ENCODE measurements at regions not wholly inside any gene's neighbourhood (a gene's known extent, or its start where the extent isn't known, plus 50 kb on each side); places are given as distances from the start of the nearest gene placed in this dataset.

- Mint-ChIP-seq H3K4me1 (no peaks in the 10 kb centered on the region), H3K36me3 (ENCODE audit: insufficient read depth) (no peaks in the 10 kb centered on the region), H3K4me3 (no peak overlapping the region), H3K27me3 (no peaks in the 10 kb centered on the region), H3K27ac (ENCODE audit: low read depth) (no peak overlapping the region), H3K9me3 (peaks cover 15% of the 10 kb centered on the region)
- no peak for ATAC-seq (replicated peaks; ENCODE audit: extremely low read depth, poor library complexity, severe bottlenecking)
- DNase-seq (ENCODE audit: low spot score in 2 of 2) = no peak
Observed at GRCh38 chr5:29897916-29898315, 1295.6 kb upstream of the CDH6 start.

- Mint-ChIP-seq H3K9me3 (peaks cover 15% of the 10 kb centered on the region), H3K27ac (ENCODE audit: low read depth) (no peak overlapping the region), H3K4me3 (no peak overlapping the region), H3K4me1 (no peaks in the 10 kb centered on the region), H3K36me3 (ENCODE audit: insufficient read depth) (no peaks in the 10 kb centered on the region), H3K27me3 (no peaks in the 10 kb centered on the region)
- no peak for ATAC-seq (replicated peaks; ENCODE audit: extremely low read depth, poor library complexity, severe bottlenecking)
- no peak for DNase-seq (ENCODE audit: low spot score in 2 of 2)
Observed at GRCh38 chr5:29896646-29897045, 1296.8 kb upstream of the CDH6 start.

GRCh38 chr5:29894668-29895067, 1298.8 kb upstream of the CDH6 start:
- no peak overlapping the region for H3K4me3 Mint-ChIP-seq
- no peak overlapping the region for H3K27ac Mint-ChIP-seq (ENCODE audit: low read depth)
- no peak for DNase-seq (ENCODE audit: low spot score in 2 of 2)
- no peaks in the 10 kb centered on the region for H3K36me3 Mint-ChIP-seq (ENCODE audit: insufficient read depth)
- no peaks in the 10 kb centered on the region for H3K4me1 Mint-ChIP-seq
- no peak for ATAC-seq (replicated peaks; ENCODE audit: extremely low read depth, poor library complexity, severe bottlenecking)
- H3K27me3 Mint-ChIP-seq = no peaks in the 10 kb centered on the region
- peaks cover 21% of the 10 kb centered on the region for H3K9me3 Mint-ChIP-seq

GRCh38 chr5:29889051-29889450, 1304.4 kb upstream of the CDH6 start:
- DNase-seq (ENCODE audit: low spot score in 2 of 2) (no peak), ATAC-seq (replicated peaks; ENCODE audit: extremely low read depth, poor library complexity, severe bottlenecking) (no peak)
- Mint-ChIP-seq H3K27me3 (no peaks in the 10 kb centered on the region), H3K27ac (ENCODE audit: low read depth) (no peak overlapping the region), H3K4me1 (no peaks in the 10 kb centered on the region), H3K4me3 (no peak overlapping the region), H3K36me3 (ENCODE audit: insufficient read depth) (no peaks in the 10 kb centered on the region), H3K9me3 (peaks cover 20% of the 10 kb centered on the region)

- Mint-ChIP-seq H3K36me3 (ENCODE audit: insufficient read depth) (no peaks in the 10 kb centered on the region), H3K4me1 (no peaks in the 10 kb centered on the region), H3K9me3 (peaks cover 21% of the 10 kb centered on the region), H3K27ac (ENCODE audit: low read depth) (no peak overlapping the region), H3K27me3 (no peaks in the 10 kb centered on the region), H3K4me3 (no peak overlapping the region)
- no peak for DNase-seq (ENCODE audit: low spot score in 2 of 2)
- ATAC-seq (replicated peaks; ENCODE audit: extremely low read depth, poor library complexity, severe bottlenecking) = no peak
Observed at GRCh38 chr5:29885595-29885994, 1307.9 kb upstream of the CDH6 start.

GRCh38 chr5:29882036-29882435, 1311.5 kb upstream of the CDH6 start:
- Mint-ChIP-seq H3K36me3 (ENCODE audit: insufficient read depth) (no peaks in the 10 kb centered on the region), H3K27me3 (no peaks in the 10 kb centered on the region), H3K4me3 (no peak overlapping the region), H3K9me3 (peaks cover 18% of the 10 kb centered on the region), H3K4me1 (no peaks in the 10 kb centered on the region), H3K27ac (ENCODE audit: low read depth) (no peak overlapping the region)
- no peak for DNase-seq (ENCODE audit: low spot score in 2 of 2)
- ATAC-seq (replicated peaks; ENCODE audit: extremely low read depth, poor library complexity, severe bottlenecking) = no peak

GRCh38 chr5:29879401-29879800, 1314.1 kb upstream of the CDH6 start:
- no peak overlapping the region for H3K27ac Mint-ChIP-seq (ENCODE audit: low read depth)
- ATAC-seq (replicated peaks; ENCODE audit: extremely low read depth, poor library complexity, severe bottlenecking) = no peak

GRCh38 chr5:29878599-29878998, 1314.9 kb upstream of the CDH6 start:
- no peak for ATAC-seq (replicated peaks; ENCODE audit: extremely low read depth, poor library complexity, severe bottlenecking)

More at GRCh38 chr5:29879401-29879800, 1314.1 kb upstream of the CDH6 start:
- H3K9me3 Mint-ChIP-seq = peaks cover 22% of the 10 kb centered on the region
- no peak for DNase-seq (ENCODE audit: low spot score in 2 of 2)
- H3K36me3 Mint-ChIP-seq (ENCODE audit: insufficient read depth) = no peaks in the 10 kb centered on the region
- H3K27me3 Mint-ChIP-seq = no peaks in the 10 kb centered on the region
- H3K4me1 Mint-ChIP-seq = no peaks in the 10 kb centered on the region
- no peak overlapping the region for H3K4me3 Mint-ChIP-seq

GRCh38 chr5:29867155-29867554, 1326.3 kb upstream of the CDH6 start:
- Mint-ChIP-seq H3K27me3 (no peaks in the 10 kb centered on the region), H3K4me3 (no peak overlapping the region), H3K27ac (ENCODE audit: low read depth) (no peak overlapping the region), H3K9me3 (peaks cover 22% of the 10 kb centered on the region), H3K4me1 (no peaks in the 10 kb centered on the region), H3K36me3 (ENCODE audit: insufficient read depth) (no peaks in the 10 kb centered on the region)
- no peak for DNase-seq (ENCODE audit: low spot score in 2 of 2)
- ATAC-seq (replicated peaks; ENCODE audit: extremely low read depth, poor library complexity, severe bottlenecking) = no peak

More at GRCh38 chr5:29878599-29878998, 1314.9 kb upstream of the CDH6 start:
- DNase-seq (ENCODE audit: low spot score in 2 of 2) = no peak
- H3K4me1 Mint-ChIP-seq = no peaks in the 10 kb centered on the region
- no peak overlapping the region for H3K27ac Mint-ChIP-seq (ENCODE audit: low read depth)
- H3K9me3 Mint-ChIP-seq = peaks cover 22% of the 10 kb centered on the region
- no peaks in the 10 kb centered on the region for H3K36me3 Mint-ChIP-seq (ENCODE audit: insufficient read depth)
- no peaks in the 10 kb centered on the region for H3K27me3 Mint-ChIP-seq
- no peak overlapping the region for H3K4me3 Mint-ChIP-seq

GRCh38 chr5:29853711-29854220, 1339.7 kb upstream of the CDH6 start:
- no peaks in the 10 kb centered on the region for H3K36me3 Mint-ChIP-seq (ENCODE audit: insufficient read depth)
- peaks cover 17% of the 10 kb centered on the region for H3K9me3 Mint-ChIP-seq
- ATAC-seq (replicated peaks; ENCODE audit: extremely low read depth, poor library complexity, severe bottlenecking) (no peak), DNase-seq (ENCODE audit: low spot score in 2 of 2) (no peak)
- H3K27me3 Mint-ChIP-seq = no peaks in the 10 kb centered on the region
- H3K27ac Mint-ChIP-seq (ENCODE audit: low read depth) = no peak overlapping the region
- no peak overlapping the region for H3K4me3 Mint-ChIP-seq
- no peaks in the 10 kb centered on the region for H3K4me1 Mint-ChIP-seq

- no peaks in the 10 kb centered on the region for H3K27me3 Mint-ChIP-seq
- H3K4me1 Mint-ChIP-seq = no peaks in the 10 kb centered on the region
- no peaks in the 10 kb centered on the region for H3K36me3 Mint-ChIP-seq (ENCODE audit: insufficient read depth)
- no peak overlapping the region for H3K4me3 Mint-ChIP-seq
- DNase-seq (ENCODE audit: low spot score in 2 of 2) = no peak
- H3K9me3 Mint-ChIP-seq = peaks cover 17% of the 10 kb centered on the region
- no peak for ATAC-seq (replicated peaks; ENCODE audit: extremely low read depth, poor library complexity, severe bottlenecking)
- no peak overlapping the region for H3K27ac Mint-ChIP-seq (ENCODE audit: low read depth)
Observed at GRCh38 chr5:29852329-29852728, 1341.2 kb upstream of the CDH6 start.

- Mint-ChIP-seq H3K27ac (ENCODE audit: low read depth) (no peak overlapping the region), H3K27me3 (no peaks in the 10 kb centered on the region), H3K9me3 (peaks cover 16% of the 10 kb centered on the region), H3K4me3 (no peak overlapping the region), H3K4me1 (no peaks in the 10 kb centered on the region), H3K36me3 (ENCODE audit: insufficient read depth) (no peaks in the 10 kb centered on the region)
- ATAC-seq (replicated peaks; ENCODE audit: extremely low read depth, poor library complexity, severe bottlenecking) = no peak
- DNase-seq (ENCODE audit: low spot score in 2 of 2) = no peak
Observed at GRCh38 chr5:29845206-29845605, 1348.3 kb upstream of the CDH6 start.

GRCh38 chr5:29833394-29833793, 1360.1 kb upstream of the CDH6 start:
- Mint-ChIP-seq H3K4me3 (no peak overlapping the region), H3K9me3 (peaks cover 17% of the 10 kb centered on the region), H3K36me3 (ENCODE audit: insufficient read depth) (no peaks in the 10 kb centered on the region), H3K4me1 (no peaks in the 10 kb centered on the region), H3K27ac (ENCODE audit: low read depth) (no peak overlapping the region), H3K27me3 (no peaks in the 10 kb centered on the region)
- no peak for DNase-seq (ENCODE audit: low spot score in 2 of 2)
- ATAC-seq (replicated peaks; ENCODE audit: extremely low read depth, poor library complexity, severe bottlenecking) = no peak

- Mint-ChIP-seq H3K27ac (ENCODE audit: low read depth) (no peak overlapping the region), H3K27me3 (no peaks in the 10 kb centered on the region), H3K4me3 (no peak overlapping the region), H3K9me3 (peaks cover 23% of the 10 kb centered on the region), H3K36me3 (ENCODE audit: insufficient read depth) (no peaks in the 10 kb centered on the region), H3K4me1 (no peaks in the 10 kb centered on the region)
- DNase-seq (ENCODE audit: low spot score in 2 of 2) (no peak), ATAC-seq (replicated peaks; ENCODE audit: extremely low read depth, poor library complexity, severe bottlenecking) (no peak)
Observed at GRCh38 chr5:29822521-29822920, 1371.0 kb upstream of the CDH6 start.
